ENCODE measurements at regions not wholly inside any gene's neighbourhood (a gene's known extent, or its start where the extent isn't known, plus 50 kb on each side); places are given as distances from the start of the nearest gene placed in this dataset.

DNA sequence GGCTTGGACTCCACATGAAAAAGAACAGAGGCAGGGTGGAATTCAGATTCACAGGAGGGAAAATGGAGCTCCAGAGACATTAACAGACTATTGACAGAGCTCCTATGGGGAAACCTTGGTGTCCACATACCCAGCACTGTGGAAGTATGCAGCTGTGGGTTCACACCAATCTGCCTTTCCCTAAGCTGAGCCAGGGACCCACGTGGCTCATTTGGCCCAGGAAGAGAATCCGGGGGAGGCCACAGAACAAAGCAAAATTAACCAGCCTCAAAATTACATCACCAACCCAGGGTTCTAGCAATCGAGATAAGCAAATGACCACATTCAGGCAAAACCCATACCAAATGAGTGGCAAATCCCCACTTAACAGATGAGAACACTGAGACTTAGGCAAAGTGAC, 105.8 kb upstream of the TWIST2 start:
- no peaks in the 10 kb centered on the region for H3K9me3 Mint-ChIP-seq
- H3K4me1 Mint-ChIP-seq (ENCODE audit: low read depth), result no peaks in the 10 kb centered on the region
- no peak overlapping the region for H3K27ac Mint-ChIP-seq
- peaks cover 12% of the 10 kb centered on the region for H3K27me3 Mint-ChIP-seq (ENCODE audit: low read depth)
- no peak overlapping the region for H3K4me3 Mint-ChIP-seq
- H3K36me3 Mint-ChIP-seq (ENCODE audit: low read depth), result no peaks in the 10 kb centered on the region

DNA sequence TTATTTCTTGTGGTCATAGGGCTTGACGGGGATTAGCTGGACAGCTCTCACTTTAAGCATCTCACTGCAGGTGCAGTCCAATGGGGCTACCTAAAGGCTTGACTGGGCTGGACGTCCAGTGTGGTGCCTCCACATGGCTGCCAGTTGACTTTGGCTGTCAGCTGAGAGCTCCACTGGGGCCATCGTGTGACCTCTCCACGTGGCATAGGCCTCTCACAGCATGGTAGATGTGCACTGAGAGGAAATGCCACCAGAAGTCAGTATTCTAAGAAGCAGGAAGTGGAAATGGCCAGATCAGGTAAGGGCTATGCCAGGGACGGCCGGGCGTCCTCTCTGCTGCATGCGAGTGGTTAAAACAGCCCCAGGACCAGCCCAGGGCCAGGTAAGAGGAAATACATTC, 105.2 kb upstream of the TWIST2 start:
- H3K9me3 Mint-ChIP-seq, result no peaks in the 10 kb centered on the region
- peaks cover 6% of the 10 kb centered on the region for H3K27me3 Mint-ChIP-seq (ENCODE audit: low read depth)
- no peak overlapping the region for H3K27ac Mint-ChIP-seq
- no peaks in the 10 kb centered on the region for H3K36me3 Mint-ChIP-seq (ENCODE audit: low read depth)
- H3K4me1 Mint-ChIP-seq (ENCODE audit: low read depth), result no peaks in the 10 kb centered on the region
- H3K4me3 Mint-ChIP-seq, result no peak overlapping the region

DNA sequence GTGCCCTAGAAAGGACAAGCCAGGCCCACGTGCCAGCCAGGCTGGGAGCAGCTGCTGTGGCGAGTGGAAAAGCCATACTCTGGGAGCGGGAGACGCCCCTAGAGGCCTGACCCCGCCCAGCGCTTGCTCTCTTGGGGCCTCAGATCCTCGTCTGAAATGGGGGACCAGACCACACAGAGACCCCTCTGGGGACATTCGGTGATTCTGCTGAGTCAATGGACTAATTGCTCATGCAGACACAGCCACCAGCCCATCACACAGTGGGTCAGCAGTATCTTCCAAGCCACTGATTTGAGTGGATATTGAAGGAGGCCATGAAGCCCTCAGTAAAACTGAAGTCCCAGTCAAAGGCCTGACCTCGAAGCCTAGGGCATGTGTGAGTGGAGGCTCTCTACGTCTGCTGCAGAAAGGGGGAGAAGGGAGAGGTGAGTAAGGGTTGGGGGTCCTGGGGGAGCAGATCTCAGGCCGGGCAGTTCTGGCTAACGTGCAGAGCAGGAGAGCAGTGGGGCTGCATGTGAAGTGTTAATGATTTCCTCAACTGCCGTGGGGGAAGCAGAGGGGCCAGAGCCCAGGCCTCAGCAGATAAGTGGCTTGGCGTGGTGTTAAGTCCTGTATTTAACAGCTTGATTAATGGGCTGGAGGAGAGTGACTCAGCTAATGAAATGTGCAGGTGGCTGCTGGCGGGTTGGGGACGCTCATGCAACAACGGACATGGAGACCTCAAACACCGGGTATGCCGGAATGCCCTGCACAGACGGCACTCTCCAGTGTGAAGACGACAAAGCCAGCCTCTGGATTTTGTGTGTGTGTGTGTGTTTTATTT, 104.4 kb upstream of the TWIST2 start:
- H3K36me3 Mint-ChIP-seq (ENCODE audit: low read depth), result no peaks in the 10 kb centered on the region
- H3K27ac Mint-ChIP-seq, result no peak overlapping the region
- peaks cover 4% of the 10 kb centered on the region for H3K27me3 Mint-ChIP-seq (ENCODE audit: low read depth)
- no peak overlapping the region for H3K4me3 Mint-ChIP-seq
- H3K9me3 Mint-ChIP-seq, result no peaks in the 10 kb centered on the region
- no peaks in the 10 kb centered on the region for H3K4me1 Mint-ChIP-seq (ENCODE audit: low read depth)

DNA sequence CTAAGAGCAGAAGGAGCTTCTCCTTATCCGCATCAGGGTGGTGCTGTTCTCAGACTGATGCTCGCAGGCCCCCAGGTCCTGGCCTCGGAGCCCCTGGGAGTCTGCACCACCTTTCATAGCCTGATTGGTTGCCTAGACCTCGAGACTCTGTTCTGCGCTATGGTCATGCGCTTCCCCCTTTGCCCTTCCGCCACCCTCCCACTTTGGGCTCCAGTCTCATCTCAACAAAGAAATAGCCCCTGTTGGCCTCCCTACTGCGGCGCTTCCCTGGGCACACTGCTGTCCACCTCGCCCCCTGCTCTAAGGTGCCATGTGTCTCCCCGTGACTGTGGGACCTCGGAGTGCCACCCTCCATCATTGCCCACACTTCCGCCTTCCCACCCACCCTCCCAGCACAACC, 102.9 kb upstream of the TWIST2 start:
- H3K27ac Mint-ChIP-seq, result no peak overlapping the region

DNA sequence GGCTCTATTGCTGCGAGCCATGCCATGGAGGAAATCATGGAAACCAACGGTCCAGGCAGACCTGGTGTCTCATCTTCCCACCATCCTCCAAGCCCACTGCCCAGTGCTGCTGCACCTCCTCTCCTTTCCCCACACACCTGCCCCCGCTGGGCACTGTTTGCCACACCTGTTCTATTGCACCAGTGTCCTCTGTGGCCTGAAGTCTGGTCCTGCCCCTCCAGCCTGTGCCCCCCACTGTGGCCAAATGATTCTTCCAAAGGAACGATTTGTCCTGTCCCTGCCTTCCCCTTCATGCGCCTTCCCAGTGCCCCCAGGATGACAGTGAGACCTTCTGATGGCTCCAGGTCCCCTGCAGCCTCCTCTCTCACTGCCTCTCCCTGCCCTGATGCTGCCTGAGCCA, 101.9 kb upstream of the TWIST2 start:
- Mint-ChIP-seq H3K27me3 (ENCODE audit: low read depth) (peaks cover 4% of the 10 kb centered on the region), H3K36me3 (ENCODE audit: low read depth) (no peaks in the 10 kb centered on the region), H3K27ac (no peak overlapping the region), H3K4me3 (no peak overlapping the region), H3K9me3 (peaks cover 15% of the 10 kb centered on the region), H3K4me1 (ENCODE audit: low read depth) (no peaks in the 10 kb centered on the region)

More for the DNA sequence above, 102.9 kb upstream of the TWIST2 start:
- Mint-ChIP-seq H3K27me3 (ENCODE audit: low read depth) (peaks cover 4% of the 10 kb centered on the region), H3K4me1 (ENCODE audit: low read depth) (no peaks in the 10 kb centered on the region), H3K36me3 (ENCODE audit: low read depth) (no peaks in the 10 kb centered on the region), H3K9me3 (peaks cover 9% of the 10 kb centered on the region), H3K4me3 (no peak overlapping the region)

DNA sequence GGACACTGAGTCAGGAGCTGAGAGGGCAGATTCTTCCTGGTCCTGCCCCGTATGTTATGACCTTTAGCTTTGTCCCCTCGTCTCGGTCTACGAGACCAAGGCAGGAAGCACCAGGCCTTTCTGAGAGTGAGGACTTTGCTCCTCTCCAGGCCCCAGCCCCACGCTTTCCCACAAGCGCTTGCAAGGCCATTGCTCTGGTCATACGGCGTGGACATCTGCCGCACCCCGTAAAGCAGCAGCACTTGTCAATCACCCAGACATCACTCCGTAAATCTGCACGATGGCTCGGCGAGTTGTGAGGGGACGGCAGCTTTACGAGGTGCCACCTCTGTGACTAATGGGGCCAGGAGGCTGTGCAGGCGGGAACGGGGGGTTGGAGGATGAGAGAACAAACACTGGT, 100.8 kb upstream of the TWIST2 start:
- Mint-ChIP-seq H3K4me1 (ENCODE audit: low read depth) (no peaks in the 10 kb centered on the region), H3K27ac (no peak overlapping the region), H3K9me3 (peaks cover 15% of the 10 kb centered on the region), H3K27me3 (ENCODE audit: low read depth) (peaks cover 4% of the 10 kb centered on the region), H3K36me3 (ENCODE audit: low read depth) (no peaks in the 10 kb centered on the region), H3K4me3 (no peak overlapping the region)

DNA sequence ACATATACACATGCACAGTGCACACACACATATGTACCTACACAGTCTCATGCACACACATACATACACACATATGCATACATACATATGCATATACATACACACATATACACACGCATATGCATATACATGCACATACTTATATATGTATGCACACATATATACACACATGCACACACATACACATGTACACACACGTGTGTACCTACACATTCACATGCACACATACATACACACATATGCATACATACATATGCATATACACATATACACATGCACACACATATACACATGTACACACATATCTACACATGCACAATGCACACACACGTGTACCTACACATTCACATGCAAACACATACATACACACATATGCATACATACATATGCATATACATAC, 100.3 kb upstream of the TWIST2 start:
- Mint-ChIP-seq H3K36me3 (ENCODE audit: low read depth) (no peaks in the 10 kb centered on the region), H3K4me3 (no peak overlapping the region), H3K9me3 (peaks cover 15% of the 10 kb centered on the region), H3K27me3 (ENCODE audit: low read depth) (peaks cover 4% of the 10 kb centered on the region), H3K4me1 (ENCODE audit: low read depth) (no peaks in the 10 kb centered on the region), H3K27ac (no peak overlapping the region)

DNA sequence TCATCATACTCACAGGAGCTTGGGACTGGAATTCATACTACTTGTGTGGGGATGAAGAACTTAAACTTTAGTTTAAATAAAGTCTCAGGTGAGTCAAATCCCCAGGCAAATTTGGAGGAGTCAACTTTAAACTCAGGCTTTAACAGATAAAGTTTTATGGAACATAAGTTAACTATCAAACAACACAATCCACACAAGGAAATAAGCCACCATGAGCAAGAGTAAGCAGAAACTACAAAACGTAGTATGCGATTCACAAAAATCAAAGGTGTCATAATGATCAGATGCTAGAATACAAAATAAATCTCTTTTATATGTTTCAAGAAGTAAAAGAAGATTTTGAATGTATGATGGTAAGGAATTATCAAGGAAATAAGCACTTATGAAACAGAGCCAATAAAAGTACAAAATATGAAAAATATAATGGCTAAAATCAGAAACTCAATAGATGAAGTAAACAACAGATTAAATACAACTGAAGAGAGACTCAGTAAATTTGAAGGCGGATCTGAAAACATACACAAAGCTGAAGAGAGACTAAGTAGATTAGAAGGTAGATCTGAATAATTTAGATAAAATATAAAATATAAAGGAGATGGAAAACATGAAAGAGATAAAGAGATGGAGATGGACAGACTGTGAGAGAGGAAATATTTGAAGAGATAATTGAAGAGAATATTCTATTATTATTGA, 97.5 kb upstream of the TWIST2 start:
- Mint-ChIP-seq H3K4me1 (ENCODE audit: low read depth) (no peaks in the 10 kb centered on the region), H3K36me3 (ENCODE audit: low read depth) (no peaks in the 10 kb centered on the region)

DNA sequence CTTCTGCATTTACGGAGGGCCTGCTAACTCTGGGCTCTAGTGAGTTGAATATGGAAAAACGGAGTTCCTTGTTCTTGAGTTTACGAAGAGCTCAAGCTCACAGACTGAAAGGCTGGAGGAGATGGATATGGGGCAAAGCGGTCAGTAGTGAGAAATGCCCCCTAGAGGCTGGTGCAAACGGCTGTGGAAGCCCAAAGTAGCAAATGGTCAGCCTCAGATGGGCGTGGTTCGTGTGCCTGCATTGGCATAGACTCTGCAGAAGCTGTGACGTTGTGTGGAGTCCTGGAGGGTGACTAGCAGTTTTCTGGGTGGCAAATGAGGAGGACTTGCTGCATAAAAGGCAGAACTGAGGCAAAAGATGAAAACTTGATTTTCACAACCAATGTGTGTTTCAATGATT, 93.6 kb upstream of the TWIST2 start:
- no peak overlapping the region for H3K27ac Mint-ChIP-seq
- no peaks in the 10 kb centered on the region for H3K4me1 Mint-ChIP-seq (ENCODE audit: low read depth)
- H3K4me3 Mint-ChIP-seq, result no peak overlapping the region
- peaks cover 11% of the 10 kb centered on the region for H3K9me3 Mint-ChIP-seq
- no peaks in the 10 kb centered on the region for H3K36me3 Mint-ChIP-seq (ENCODE audit: low read depth)
- H3K27me3 Mint-ChIP-seq (ENCODE audit: low read depth), result no peaks in the 10 kb centered on the region

More for the DNA sequence above, 97.5 kb upstream of the TWIST2 start:
- no peak overlapping the region for H3K4me3 Mint-ChIP-seq
- peaks cover 15% of the 10 kb centered on the region for H3K9me3 Mint-ChIP-seq
- no peak overlapping the region for H3K27ac Mint-ChIP-seq
- H3K27me3 Mint-ChIP-seq (ENCODE audit: low read depth), result no peaks in the 10 kb centered on the region

DNA sequence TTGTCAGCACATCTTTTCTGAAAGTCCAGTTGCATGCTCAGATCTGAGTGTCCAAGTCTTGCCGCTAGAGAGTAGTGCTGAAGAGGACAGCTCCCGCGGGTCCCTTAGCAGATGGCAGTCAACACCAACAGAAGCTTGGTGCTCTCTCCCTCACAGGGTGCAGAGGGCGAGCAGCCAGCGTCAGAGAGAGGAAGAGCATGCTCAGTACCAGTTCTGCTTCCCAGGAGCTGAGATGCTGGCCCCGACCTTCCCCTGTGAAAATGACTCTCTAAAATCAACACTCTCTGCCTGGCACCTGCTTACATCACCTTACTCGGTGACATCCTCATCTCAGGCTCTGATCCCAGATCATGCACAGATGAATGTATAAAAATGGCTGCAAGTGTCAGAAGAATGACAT, 86.0 kb upstream of the TWIST2 start:
- peaks cover 4% of the 10 kb centered on the region for H3K27me3 Mint-ChIP-seq (ENCODE audit: low read depth)
- H3K4me3 Mint-ChIP-seq, result no peak overlapping the region
- H3K36me3 Mint-ChIP-seq (ENCODE audit: low read depth), result no peaks in the 10 kb centered on the region
- H3K9me3 Mint-ChIP-seq, result no peaks in the 10 kb centered on the region
- H3K27ac Mint-ChIP-seq, result no peak overlapping the region
- H3K4me1 Mint-ChIP-seq (ENCODE audit: low read depth), result no peaks in the 10 kb centered on the region

DNA sequence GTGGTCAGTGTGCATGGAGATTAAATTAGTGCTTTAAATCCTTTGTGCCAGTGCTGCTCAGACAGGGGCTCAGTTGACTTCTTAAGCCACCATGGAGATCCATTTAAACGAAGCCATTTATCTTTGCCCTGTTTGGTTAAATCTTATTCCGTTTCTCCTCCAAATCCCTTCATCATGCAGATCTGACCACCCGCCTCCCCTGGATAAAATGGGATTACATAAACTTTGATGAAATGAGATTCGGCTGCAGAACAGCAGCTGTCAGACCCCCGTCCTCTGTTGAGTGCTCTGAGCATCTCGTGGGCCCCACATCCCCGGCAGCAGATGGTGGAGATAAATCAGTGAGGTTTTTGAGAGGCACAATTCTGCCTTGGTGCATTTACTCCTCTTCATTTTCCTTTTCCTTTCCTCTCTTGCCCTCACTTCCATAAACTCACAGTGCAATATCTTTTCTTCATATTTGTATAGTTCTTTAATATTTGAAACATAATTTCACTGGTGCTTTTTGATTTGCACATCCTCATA, 84.4 kb upstream of the TWIST2 start:
- Mint-ChIP-seq H3K4me3 (no peak overlapping the region), H3K4me1 (ENCODE audit: low read depth) (no peaks in the 10 kb centered on the region), H3K36me3 (ENCODE audit: low read depth) (no peaks in the 10 kb centered on the region), H3K27me3 (ENCODE audit: low read depth) (peaks cover 4% of the 10 kb centered on the region), H3K9me3 (no peaks in the 10 kb centered on the region), H3K27ac (no peak overlapping the region)

DNA sequence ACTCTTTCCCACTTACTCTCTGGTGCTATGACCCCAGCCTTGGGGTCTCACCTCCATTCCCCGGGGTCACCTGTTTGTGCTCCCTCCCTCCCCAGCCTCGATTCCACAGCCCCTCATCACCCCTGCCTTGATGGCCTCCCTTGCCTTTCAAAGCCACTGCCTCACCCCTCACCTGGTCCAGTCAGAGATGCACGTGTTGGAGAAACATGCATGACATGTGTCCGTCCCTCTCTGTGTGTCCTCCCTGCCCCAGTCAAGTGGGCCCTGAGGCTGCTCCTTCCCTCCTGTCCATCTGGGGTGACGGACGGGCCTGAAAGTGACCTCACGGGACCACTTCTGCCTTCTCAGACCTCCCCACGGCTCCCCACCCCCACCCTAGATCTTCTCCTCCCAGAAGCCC, 82.3 kb upstream of the TWIST2 start:
- Mint-ChIP-seq H3K4me3 (no peak overlapping the region), H3K36me3 (ENCODE audit: low read depth) (no peaks in the 10 kb centered on the region), H3K9me3 (no peaks in the 10 kb centered on the region), H3K27me3 (ENCODE audit: low read depth) (peaks cover 7% of the 10 kb centered on the region), H3K27ac (no peak overlapping the region), H3K4me1 (ENCODE audit: low read depth) (no peaks in the 10 kb centered on the region)

DNA sequence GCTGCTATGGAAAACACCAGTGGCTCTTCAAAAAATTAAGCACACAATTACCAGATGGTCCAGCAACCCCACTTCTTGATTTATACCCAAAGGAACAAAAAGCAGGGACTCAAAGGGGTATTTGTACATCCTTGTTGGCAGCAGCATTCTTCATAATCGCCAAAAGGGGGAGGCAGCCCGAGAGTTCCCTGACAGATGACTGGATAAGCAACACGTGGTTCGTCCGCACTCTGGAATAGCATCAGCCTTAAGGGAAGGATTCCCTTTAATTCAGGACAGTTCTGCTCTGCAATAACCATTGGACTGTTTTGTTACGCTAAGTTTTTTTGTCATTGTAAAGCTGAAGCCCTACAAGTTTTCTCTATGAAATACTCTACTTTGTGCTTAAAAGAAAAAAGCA, 76.7 kb upstream of the TWIST2 start:
- Mint-ChIP-seq H3K27ac (no peak overlapping the region), H3K36me3 (ENCODE audit: low read depth) (no peaks in the 10 kb centered on the region), H3K4me3 (no peak overlapping the region), H3K27me3 (ENCODE audit: low read depth) (peaks cover 3% of the 10 kb centered on the region), H3K4me1 (ENCODE audit: low read depth) (no peaks in the 10 kb centered on the region), H3K9me3 (no peaks in the 10 kb centered on the region)

DNA sequence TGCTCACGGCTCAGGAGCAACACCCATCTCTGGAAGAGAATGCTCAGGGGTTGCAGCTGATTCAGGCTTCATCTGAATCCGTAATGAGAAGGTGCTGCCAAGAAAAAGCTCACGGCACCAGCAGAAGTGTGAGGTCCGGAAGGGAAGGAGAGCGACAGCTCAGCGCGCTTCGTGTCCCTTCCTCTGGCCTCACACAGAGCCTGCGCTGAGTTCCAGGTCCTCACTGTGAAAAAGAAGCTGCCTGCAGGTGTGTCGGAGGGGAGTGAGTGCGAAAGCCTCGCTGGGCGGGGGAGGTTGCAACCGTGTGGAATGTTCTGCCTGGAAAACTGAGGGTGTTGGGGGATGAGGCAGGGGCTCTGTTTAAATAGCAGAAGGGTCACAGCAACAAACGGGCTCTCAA, 76.2 kb upstream of the TWIST2 start:
- Mint-ChIP-seq H3K27ac (no peak overlapping the region), H3K4me3 (no peak overlapping the region), H3K4me1 (ENCODE audit: low read depth) (no peaks in the 10 kb centered on the region), H3K27me3 (ENCODE audit: low read depth) (peaks cover 3% of the 10 kb centered on the region), H3K9me3 (no peaks in the 10 kb centered on the region), H3K36me3 (ENCODE audit: low read depth) (no peaks in the 10 kb centered on the region)

DNA sequence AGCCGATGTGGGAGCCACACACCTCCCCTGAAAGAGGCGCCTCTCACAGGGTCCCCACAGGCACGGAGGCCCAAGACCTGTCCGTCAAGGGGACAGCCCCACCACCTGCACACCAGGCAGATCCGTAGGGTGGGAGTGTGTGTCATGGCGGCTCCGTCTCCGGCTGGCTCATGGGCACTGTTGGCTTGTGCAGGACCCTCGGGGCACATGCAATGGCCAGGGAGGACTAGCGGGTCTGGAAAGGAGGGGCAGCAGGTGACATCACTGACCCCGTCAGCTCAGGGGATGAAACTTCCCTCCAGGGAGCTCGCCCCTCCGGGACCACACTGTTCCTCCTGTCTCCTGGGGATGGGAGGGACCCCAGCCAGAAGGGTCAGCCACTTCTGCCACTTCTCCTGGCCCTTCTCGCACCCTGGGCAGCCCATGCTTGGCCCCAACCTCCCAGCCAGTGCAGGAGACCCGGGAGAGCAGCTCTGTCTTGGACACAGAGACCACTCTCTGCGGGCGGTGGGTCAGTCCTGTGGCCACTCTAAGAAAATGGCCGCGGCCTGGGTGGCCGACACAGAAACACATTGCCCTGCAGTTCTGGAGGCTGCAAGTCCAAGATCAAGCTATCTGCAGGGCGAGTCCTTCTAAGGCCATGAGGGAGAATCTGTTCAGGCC, 75.1 kb upstream of the TWIST2 start:
- Mint-ChIP-seq H3K4me3 (no peak overlapping the region), H3K9me3 (no peaks in the 10 kb centered on the region), H3K36me3 (ENCODE audit: low read depth) (no peaks in the 10 kb centered on the region), H3K27ac (no peak overlapping the region), H3K27me3 (ENCODE audit: low read depth) (peaks cover 3% of the 10 kb centered on the region), H3K4me1 (ENCODE audit: low read depth) (no peaks in the 10 kb centered on the region)

Data from T-helper 1 cell treated with Interleukin-12 subunit alpha and Interleukin-12 subunit beta and Interleukin-4 antibody, amounts not matched to agents 30 μg/mL and 1 μg/mL, for 36 hours (primary cell).